ENCODE measurements at regions not wholly inside any gene's neighbourhood (a gene's known extent, or its start where the extent isn't known, plus 50 kb on each side); places are given as distances from the start of the nearest gene placed in this dataset.

DNA sequence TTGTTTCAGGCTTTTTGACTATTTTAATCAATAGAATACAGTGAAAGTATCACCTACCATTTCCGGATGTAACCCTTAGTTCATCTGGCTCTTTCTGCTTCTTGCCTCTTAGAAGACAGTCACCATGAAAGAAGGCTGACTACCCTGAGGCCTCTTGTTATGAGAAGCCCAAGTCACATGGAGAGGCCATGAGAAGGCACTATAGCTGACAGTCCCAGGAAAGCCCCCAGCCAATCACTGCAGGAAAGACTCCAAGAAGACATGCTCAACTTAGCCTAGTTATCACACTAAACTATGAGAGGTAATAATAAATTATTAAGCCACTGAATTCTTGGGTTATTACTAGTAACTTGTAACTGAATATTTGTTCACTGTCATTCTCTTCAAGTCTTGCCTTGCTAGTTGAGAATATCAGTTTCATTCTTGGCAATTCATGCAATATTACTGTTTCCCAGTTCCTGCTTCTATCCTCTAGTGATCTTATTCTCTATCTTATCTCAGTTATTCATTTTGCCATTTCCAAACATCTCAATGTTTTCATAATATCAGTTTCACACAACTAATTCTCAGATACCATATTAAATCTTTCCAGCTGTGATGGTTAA lies 57.1 kb upstream of the GUCY1A1 start:
- H3K4me2 ChIP-seq (ENCODE audit: insufficient read depth, low read length), result no peak overlapping the region
- H4K20me1 ChIP-seq (replicated peaks; ENCODE audit: control insufficient read depth, insufficient read depth, low read length), result no peaks in the 10 kb centered on the region
- no peaks in the 10 kb centered on the region for H3K79me2 ChIP-seq (ENCODE audit: control insufficient read depth, insufficient read depth, low read length)
- H3K4me1 ChIP-seq (replicated peaks in 1 of 2; ENCODE audit: control insufficient read depth in 2 of 2, insufficient read depth in 2 of 2, low read length in 2 of 2), result no peaks in the 10 kb centered on the region
- intact Hi-C loops (cut with micrococcal nuclease) (no loop called here), in situ Hi-C loops (cut with MboI) (no loop called here)
- no peak overlapping the region for H3K27ac ChIP-seq (ENCODE audit: extremely low read depth, low read depth, low read length)
- WGBS (ENCODE audit: insufficient coverage, low coverage, missing lambda C conversion rate), result 0% methylated on average over 1 of the region's 1 CpG
- no peaks in the 10 kb centered on the region for H3K9me1 ChIP-seq (ENCODE audit: control insufficient read depth, insufficient read depth, low read length)
- H2AFZ ChIP-seq (ENCODE audit: low read depth, low read length), result no peak overlapping the region
- ATAC-seq, result no peak
- no peak overlapping the region for H3K4me3 ChIP-seq
- FAIRE-seq, result no peak
- no peak overlapping the region for H3K9ac ChIP-seq (ENCODE audit: insufficient read depth in 1 of 2, low read depth in 2 of 2, low read length in 2 of 2)
- CTCF ChIA-PET (ENCODE audit: low intra/inter-chr PET ratio), result no interaction called here
- no peaks in the 10 kb centered on the region for H3K27me3 ChIP-seq (ENCODE audit: control insufficient read depth in 2 of 2, insufficient read depth in 2 of 2, low read length in 2 of 2)
- DNase-seq (ENCODE audit: extremely low read depth in 1 of 4, low spot score in 3 of 4), result no peak
- no peak for TF ChIP-seq RCOR1 (IDR thresholded peaks at IDR 0.05; ENCODE audit: borderline replicate concordance in 1 of 2, low read depth in 2 of 2, low read length in 2 of 2)
- no peak for TF ChIP-seq MBD2 (IDR thresholded peaks at IDR 0.05; ENCODE audit: borderline replicate concordance, low read depth)
- no peak for TF ChIP-seq DACH1 (IDR thresholded peaks at IDR 0.05; ENCODE audit: partially characterized antibody)
- no peak for TF ChIP-seq MCM3 (IDR thresholded peaks at IDR 0.05)
- TF ChIP-seq BACH1 (tag; IDR thresholded peaks at IDR 0.05), result no peak
- no peak for TF ChIP-seq RBBP5 (IDR thresholded peaks at IDR 0.05; ENCODE audit: borderline replicate concordance, insufficient read depth, low read length, poor library complexity, severe bottlenecking)
- no peak for TF ChIP-seq KDM2B (CRISPR knock-in tag; IDR thresholded peaks at IDR 0.05)
- no peak for TF ChIP-seq ZNF354B (CRISPR knock-in tag; IDR thresholded peaks at IDR 0.05)
- no peak for TF ChIP-seq ERF (CRISPR knock-in tag; IDR thresholded peaks at IDR 0.05)
- TF ChIP-seq LCOR (CRISPR knock-in tag; IDR thresholded peaks at IDR 0.05), result no peak
- no peak for TF ChIP-seq USF2 (CRISPR knock-in tag; IDR thresholded peaks at IDR 0.05)
- TF ChIP-seq C11orf30 (IDR thresholded peaks at IDR 0.05; ENCODE audit: low read depth), result no peak
- no TSS peak for BruUV-seq (replicated peaks)
- no peaks in the 10 kb centered on the region for H3K9me3 ChIP-seq (replicated peaks; ENCODE audit: control insufficient read depth, insufficient read depth, low read depth, low read length)
- H3K36me3 ChIP-seq (ENCODE audit: control insufficient read depth, insufficient read depth, low read length), result no peaks in the 10 kb centered on the region
- POLR2A ChIA-PET, result no interaction called here

Measured in K562 (cell line).